ENCODE measurements at regions not wholly inside any gene's neighbourhood (a gene's known extent, or its start where the extent isn't known, plus 50 kb on each side); places are given as distances from the start of the nearest gene placed in this dataset.
"Not testable (repeated sequence)": the region's sequence is repeated elsewhere in the genome, so short reads cannot be mapped to it uniquely, and the experiment has no call there.

GRCh38 chr2:124996406-124996805 lies 971.3 kb downstream of the CNTNAP5 start:
- no peak overlapping the region for H3K4me3 ChIP-seq (replicated peaks in 1 of 2; ENCODE audit: low read depth in 2 of 2, low read length in 2 of 2)
- no peak for TF ChIP-seq CTCF (IDR thresholded peaks at IDR 0.05; ENCODE audit: low read depth, low read length)
- DNase-seq (ENCODE audit: low read depth in 2 of 2) = no peak

- DNase-seq (ENCODE audit: low read depth in 2 of 2) = no peak
- no peak overlapping the region for H3K4me3 ChIP-seq (replicated peaks in 1 of 2; ENCODE audit: low read depth in 2 of 2, low read length in 2 of 2)
- TF ChIP-seq CTCF (IDR thresholded peaks at IDR 0.05; ENCODE audit: low read depth, low read length) = no peak
These were observed 974.8 kb downstream of the CNTNAP5 start for GRCh38 chr2:124999906-125000305.

- H3K4me3 ChIP-seq (replicated peaks in 1 of 2; ENCODE audit: low read depth in 2 of 2, low read length in 2 of 2) = no peak overlapping the region
- TF ChIP-seq CTCF (IDR thresholded peaks at IDR 0.05; ENCODE audit: low read depth, low read length) = no peak
- no peak for DNase-seq (ENCODE audit: low read depth in 2 of 2)
These were observed 979.2 kb downstream of the CNTNAP5 start for GRCh38 chr2:125004106-125004800.

GRCh38 chr2:125006676-125007075 lies 981.6 kb downstream of the CNTNAP5 start:
- H3K4me3 ChIP-seq (replicated peaks in 1 of 2; ENCODE audit: low read depth in 2 of 2, low read length in 2 of 2) = no peak overlapping the region
- TF ChIP-seq CTCF (IDR thresholded peaks at IDR 0.05; ENCODE audit: low read depth, low read length) = no peak
- no peak for DNase-seq (ENCODE audit: low read depth in 2 of 2)

- H3K4me3 ChIP-seq (replicated peaks in 1 of 2; ENCODE audit: low read depth in 2 of 2, low read length in 2 of 2); DNase-seq (ENCODE audit: low read depth in 2 of 2): not testable (repeated sequence)
These were observed 1003.6 kb downstream of the CNTNAP5 start for GRCh38 chr2:125028721-125029120.

- no peak for DNase-seq (ENCODE audit: low read depth in 2 of 2)
- H3K4me3 ChIP-seq (replicated peaks in 1 of 2; ENCODE audit: low read depth in 2 of 2, low read length in 2 of 2) = no peak overlapping the region
- no peak for TF ChIP-seq CTCF (IDR thresholded peaks at IDR 0.05; ENCODE audit: low read depth, low read length)
These were observed 1008.8 kb downstream of the CNTNAP5 start for GRCh38 chr2:125033871-125034270.

GRCh38 chr2:125037135-125037653 lies 1012.1 kb downstream of the CNTNAP5 start:
- H3K4me3 ChIP-seq (replicated peaks in 1 of 2; ENCODE audit: low read depth in 2 of 2, low read length in 2 of 2) = no peak overlapping the region
- no peak for TF ChIP-seq CTCF (IDR thresholded peaks at IDR 0.05; ENCODE audit: low read depth, low read length)

More at GRCh38 chr2:125037135-125037653, 1012.1 kb downstream of the CNTNAP5 start:
- no peak for DNase-seq (ENCODE audit: low read depth in 2 of 2)
